ENCODE measurements at regions not wholly inside any gene's neighbourhood (a gene's known extent, or its start where the extent isn't known, plus 50 kb on each side); places are given as distances from the start of the nearest gene placed in this dataset.

DNA sequence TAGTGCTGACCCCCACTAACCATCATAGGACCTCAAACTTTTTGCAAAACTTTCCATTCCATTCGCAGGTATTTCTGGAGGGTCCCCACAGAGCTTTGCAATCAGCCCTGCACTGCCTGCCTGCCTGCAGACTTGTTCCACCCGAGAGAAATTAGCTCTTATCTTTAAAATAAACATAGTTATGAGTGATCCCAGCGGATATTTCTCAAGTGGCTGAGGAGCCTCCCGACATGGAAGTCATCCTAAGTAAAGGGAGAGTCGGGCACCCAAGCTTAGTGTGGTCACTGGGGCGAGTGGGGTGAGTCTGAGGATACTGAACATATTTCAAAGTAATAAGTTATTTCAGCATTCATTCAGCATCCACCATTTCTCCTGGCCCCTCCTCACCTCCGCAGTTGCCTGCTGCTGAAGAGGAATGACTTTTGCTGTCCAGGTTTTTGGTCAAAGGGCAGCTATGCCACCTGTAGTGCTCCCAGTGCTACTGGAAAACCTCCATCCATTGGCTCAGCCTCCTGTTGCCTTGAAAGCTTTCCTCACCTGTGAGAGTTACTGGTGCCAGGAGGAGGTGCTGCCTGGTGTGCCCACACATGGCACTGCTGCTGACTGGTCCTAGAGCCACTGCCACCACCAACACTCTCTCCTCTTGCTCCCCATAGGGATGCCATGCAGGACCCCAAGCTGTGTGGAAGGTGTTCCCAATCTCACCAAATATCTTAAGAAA, 89.7 kb upstream of the PCSK1 start:
- Histone ChIP-seq H3K9me3 (no peaks in the 10 kb centered on the region), H3K4me3 (no peak overlapping the region), H3K4me1 (no peaks in the 10 kb centered on the region), H3K27ac (no peak overlapping the region), H3K36me3 (no peaks in the 10 kb centered on the region), H3K27me3 (replicated peaks in 1 of 7) (no peaks in the 10 kb centered on the region)
- DNase-seq, result no peak
- intact Hi-C loops (cut with DNase I; ENCODE audit: low total_unique reads), result no loop called here
- TF ChIP-seq, protein P1, sequence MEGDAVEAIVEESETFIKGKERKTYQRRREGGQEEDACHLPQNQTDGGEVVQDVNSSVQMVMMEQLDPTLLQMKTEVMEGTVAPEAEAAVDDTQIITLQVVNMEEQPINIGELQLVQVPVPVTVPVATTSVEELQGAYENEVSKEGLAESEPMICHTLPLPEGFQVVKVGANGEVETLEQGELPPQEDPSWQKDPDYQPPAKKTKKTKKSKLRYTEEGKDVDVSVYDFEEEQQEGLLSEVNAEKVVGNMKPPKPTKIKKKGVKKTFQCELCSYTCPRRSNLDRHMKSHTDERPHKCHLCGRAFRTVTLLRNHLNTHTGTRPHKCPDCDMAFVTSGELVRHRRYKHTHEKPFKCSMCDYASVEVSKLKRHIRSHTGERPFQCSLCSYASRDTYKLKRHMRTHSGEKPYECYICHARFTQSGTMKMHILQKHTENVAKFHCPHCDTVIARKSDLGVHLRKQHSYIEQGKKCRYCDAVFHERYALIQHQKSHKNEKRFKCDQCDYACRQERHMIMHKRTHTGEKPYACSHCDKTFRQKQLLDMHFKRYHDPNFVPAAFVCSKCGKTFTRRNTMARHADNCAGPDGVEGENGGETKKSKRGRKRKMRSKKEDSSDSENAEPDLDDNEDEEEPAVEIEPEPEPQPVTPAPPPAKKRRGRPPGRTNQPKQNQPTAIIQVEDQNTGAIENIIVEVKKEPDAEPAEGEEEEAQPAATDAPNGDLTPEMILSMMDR (IDR thresholded peaks at IDR 0.05 in 8 of 11, conservative IDR thresholded peaks at IDR 0.05 in 3 of 11), result no peak
- TF ChIP-seq POLR2AphosphoS5 (IDR thresholded peaks at IDR 0.05), result no peak
- TF ChIP-seq POLR2A (IDR thresholded peaks at IDR 0.05), result no peak
- 64 to 80% (median 77%) methylated on average over 6 to 7 of the region's 7 CpGs for WGBS, 5 donors

DNA sequence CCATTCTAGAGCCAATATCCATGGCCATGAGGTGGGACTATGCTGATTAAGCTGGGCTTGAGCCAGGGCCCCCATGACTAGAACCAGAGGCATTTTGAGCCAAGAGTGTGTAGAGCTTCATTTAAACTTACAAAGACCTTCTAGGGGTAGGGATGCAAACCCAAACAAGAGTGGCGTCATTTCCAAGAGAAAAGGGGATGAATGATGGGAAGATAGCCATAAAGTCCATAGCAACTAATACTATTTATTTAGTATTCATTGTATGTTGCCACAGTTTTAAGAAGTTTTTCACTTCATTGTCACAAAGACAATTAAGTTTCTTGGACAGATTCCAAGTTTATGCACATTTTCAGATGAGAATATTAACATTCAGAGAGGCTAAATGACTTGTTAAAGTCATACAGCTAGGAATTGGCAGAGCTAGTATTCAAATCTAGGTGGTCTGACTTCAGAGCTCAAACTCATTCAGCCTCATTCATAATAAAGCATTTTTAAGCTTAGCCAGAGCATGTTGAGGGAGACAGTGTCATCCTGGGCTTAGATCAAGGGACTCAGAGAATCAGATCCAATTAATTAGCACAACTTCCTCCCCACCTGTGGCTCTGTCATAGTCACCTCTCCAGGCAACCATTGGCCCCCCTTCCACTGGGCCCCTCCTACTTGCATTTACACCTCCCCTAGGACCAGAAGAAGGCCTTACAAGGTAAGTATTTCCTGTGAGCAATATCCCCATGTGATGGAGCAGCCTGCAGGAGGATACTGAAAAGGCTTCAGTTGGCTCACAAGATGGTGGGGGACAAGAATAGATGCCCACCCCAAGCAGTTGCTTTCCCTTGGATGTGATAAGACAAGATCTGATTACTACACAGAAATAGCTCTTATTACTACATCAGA, 95.0 kb upstream of the PCSK1 start:
- 80 to 95% (median 88%) methylated on average over 1 of the region's 1 CpG for WGBS, 5 donors
- Histone ChIP-seq H3K27me3 (replicated peaks in 1 of 7) (no peaks in the 10 kb centered on the region), H3K27ac (no peak overlapping the region), H3K4me1 (no peaks in the 10 kb centered on the region), H3K36me3 (no peaks in the 10 kb centered on the region), H3K4me3 (no peak overlapping the region), H3K9me3 (no peaks in the 10 kb centered on the region)
- intact Hi-C loops (cut with DNase I; ENCODE audit: low total_unique reads), result no loop called here
- TF ChIP-seq POLR2AphosphoS5 (IDR thresholded peaks at IDR 0.05) (no peak), POLR2A (IDR thresholded peaks at IDR 0.05) (no peak)
- TF ChIP-seq, protein P1 (IDR thresholded peaks at IDR 0.05 in 8 of 11, conservative IDR thresholded peaks at IDR 0.05 in 3 of 11), result no peak
- no peak for DNase-seq

DNA sequence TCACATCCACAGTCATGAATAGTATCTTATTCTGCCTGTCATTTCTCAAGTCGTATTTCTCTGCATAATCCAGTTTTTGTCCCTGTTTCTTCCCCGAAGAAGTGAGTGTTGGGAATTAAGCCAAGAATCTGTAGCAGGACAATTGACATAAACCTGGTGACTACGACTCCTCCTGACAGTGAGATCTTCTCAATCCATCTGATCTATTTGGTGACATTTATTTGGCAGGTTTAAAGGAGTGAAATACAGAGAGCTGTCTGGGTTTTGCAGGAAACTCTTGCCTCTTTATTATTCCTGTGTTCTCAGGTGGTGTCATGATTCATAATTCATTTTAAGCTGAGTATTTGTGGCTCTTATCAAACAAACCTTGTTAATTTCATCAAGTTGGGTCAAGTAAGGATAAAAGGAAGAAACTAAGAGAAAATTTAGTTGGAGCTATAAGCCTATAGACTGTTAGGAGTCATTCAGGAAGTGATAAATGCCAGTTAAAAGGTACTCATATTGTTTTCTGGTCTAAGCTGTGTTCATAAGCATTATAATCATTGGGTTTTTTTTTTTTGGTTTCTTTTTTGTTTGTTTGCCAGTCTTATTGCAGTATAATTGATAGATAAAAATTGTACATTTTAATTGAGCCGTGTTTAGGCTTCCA, 95.9 kb upstream of the PCSK1 start:
- no peaks in the 10 kb centered on the region for H3K36me3 ChIP-seq
- H3K9me3 ChIP-seq, result no peaks in the 10 kb centered on the region
- no peaks in the 10 kb centered on the region for H3K4me1 ChIP-seq
- intact Hi-C loops (cut with DNase I; ENCODE audit: low total_unique reads), result no loop called here
- no peak for DNase-seq
- 60 to 77% (median 74%) methylated on average over 4 of the region's 4 CpGs for WGBS, 5 donors
- TF ChIP-seq, protein P1 (IDR thresholded peaks at IDR 0.05 in 8 of 11, conservative IDR thresholded peaks at IDR 0.05 in 3 of 11), result no peak
- TF ChIP-seq POLR2A (IDR thresholded peaks at IDR 0.05) (no peak), POLR2AphosphoS5 (IDR thresholded peaks at IDR 0.05) (no peak)
- H3K27me3 ChIP-seq (replicated peaks in 1 of 7), result no peaks in the 10 kb centered on the region
- no peak overlapping the region for H3K27ac ChIP-seq
- H3K4me3 ChIP-seq, result no peak overlapping the region

DNA sequence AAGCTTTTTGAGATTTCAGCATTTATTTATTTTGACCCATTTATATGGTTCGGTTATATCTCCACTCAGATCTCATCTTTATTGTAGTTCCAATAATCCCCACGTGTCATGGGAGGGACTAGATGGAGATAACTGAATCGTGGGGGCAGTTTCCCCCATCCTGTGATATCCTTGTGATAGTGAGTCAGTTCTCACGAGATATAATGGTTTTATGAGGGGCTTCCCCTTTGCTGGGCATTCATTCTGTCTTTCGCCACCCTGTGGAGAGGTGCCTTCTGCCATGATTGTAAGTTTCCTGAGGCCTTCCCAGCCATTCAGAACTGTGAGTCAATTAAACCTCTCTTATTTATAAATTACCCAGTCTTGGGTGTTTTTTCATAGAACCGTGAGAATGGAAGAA, 96.5 kb upstream of the PCSK1 start:
- Histone ChIP-seq H3K27me3 (replicated peaks in 1 of 7) (no peaks in the 10 kb centered on the region), H3K4me1 (no peaks in the 10 kb centered on the region), H3K9me3 (no peaks in the 10 kb centered on the region), H3K4me3 (no peak overlapping the region), H3K27ac (no peak overlapping the region), H3K36me3 (no peaks in the 10 kb centered on the region)
- TF ChIP-seq POLR2A (IDR thresholded peaks at IDR 0.05) (no peak), POLR2AphosphoS5 (IDR thresholded peaks at IDR 0.05) (no peak)
- TF ChIP-seq, protein P1 (IDR thresholded peaks at IDR 0.05 in 8 of 11, conservative IDR thresholded peaks at IDR 0.05 in 3 of 11), result no peak
- whole genome bisulfite sequencing, 5 donors, result 70 to 82% (median 77%) methylated on average over 6 of the region's 6 CpGs
- intact Hi-C loops (cut with DNase I; ENCODE audit: low total_unique reads), result no loop called here
- DNase-seq, result no peak
